NCI-H2227 (cell line): ENCODE measurements at regions not wholly inside any gene's neighbourhood (a gene's known extent, or its start where the extent isn't known, plus 50 kb on each side); places are given as distances from the start of the nearest gene placed in this dataset.
"Not testable (repeated sequence)": the region's sequence is repeated elsewhere in the genome, so short reads cannot be mapped to it uniquely, and the experiment has no call there.

ENCODE experiments used
- DNase-seq: peaks from one replicate; lab custom pipeline; 2025; ENCODE audit not compliant: unreplicated experiment; lab: John Stamatoyannopoulos, UW

GRCh38 chr3:146382386-146382785 lies 87.0 kb downstream of the PLSCR2 start:
- DNase-seq = no peak

GRCh38 chr3:146380046-146380445 lies 89.3 kb downstream of the PLSCR2 start:
- no peak for DNase-seq

- DNase-seq = no peak
Measured at GRCh38 chr3:146375219-146375618, 94.1 kb downstream of the PLSCR2 start.

GRCh38 chr3:146374146-146374545 lies 95.2 kb downstream of the PLSCR2 start:
- no peak for DNase-seq

GRCh38 chr3:146371902-146372301 lies 97.5 kb downstream of the PLSCR2 start:
- DNase-seq = no peak

- DNase-seq = no peak
Measured at GRCh38 chr3:146368882-146369523, 100.4 kb downstream of the PLSCR2 start.

- DNase-seq = no peak
Measured at GRCh38 chr3:146359841-146360240, 108.9 kb upstream of the PLSCR4 start.

- not testable (repeated sequence) for DNase-seq
Measured at GRCh38 chr3:146354421-146354820, 103.5 kb upstream of the PLSCR4 start.

- no peak for DNase-seq
Measured at GRCh38 chr3:146350852-146351251, 99.9 kb upstream of the PLSCR4 start.

- no peak for DNase-seq
Measured at GRCh38 chr3:146345900-146346299, 95.0 kb upstream of the PLSCR4 start.

- DNase-seq = no peak
Measured at GRCh38 chr3:146343551-146343950, 92.6 kb upstream of the PLSCR4 start.

GRCh38 chr3:146342989-146343388 lies 92.1 kb upstream of the PLSCR4 start:
- no peak for DNase-seq

- no peak for DNase-seq
Measured at GRCh38 chr3:146339349-146339748, 88.4 kb upstream of the PLSCR4 start.

- DNase-seq = no peak
Measured at GRCh38 chr3:146337991-146338390, 87.1 kb upstream of the PLSCR4 start.

- DNase-seq = no peak
Measured at GRCh38 chr3:146335386-146335785, 84.5 kb upstream of the PLSCR4 start.

- DNase-seq = peak; percentile 6
Measured at GRCh38 chr3:146334151-146334550, 83.2 kb upstream of the PLSCR4 start.

GRCh38 chr3:146331967-146332366 lies 81.1 kb upstream of the PLSCR4 start:
- no peak for DNase-seq

GRCh38 chr3:146326875-146327543 lies 76.1 kb upstream of the PLSCR4 start:
- peak; percentile 19 for DNase-seq

- no peak for DNase-seq
Measured at GRCh38 chr3:146325170-146325569, 74.3 kb upstream of the PLSCR4 start.

GRCh38 chr3:146322216-146322817 lies 71.4 kb upstream of the PLSCR4 start:
- no peak for DNase-seq

- no peak for DNase-seq
Measured at GRCh38 chr3:146314871-146315270, 64.0 kb upstream of the PLSCR4 start.

- no peak for DNase-seq
Measured at GRCh38 chr3:146313746-146314111, 62.8 kb upstream of the PLSCR4 start.
